ENCODE measurements at regions not wholly inside any gene's neighbourhood (a gene's known extent, or its start where the extent isn't known, plus 50 kb on each side); places are given as distances from the start of the nearest gene placed in this dataset.

- DNase-seq (ENCODE audit: low read depth in 6 of 9, low spot score in 9 of 9): no peak
- WGBS: 95% methylated on average over 22 of the region's 22 CpGs
- Histone ChIP-seq H3K27me3 (ENCODE audit: control insufficient read depth in 2 of 2, insufficient read depth in 1 of 2, low read length in 1 of 2) (no peaks in the 10 kb centered on the region), H3K4me1 (ENCODE audit: control insufficient read depth in 2 of 2, insufficient read depth in 2 of 2, low read length in 2 of 2) (no peaks in the 10 kb centered on the region), H3K9me3 (ENCODE audit: control insufficient read depth in 2 of 2, insufficient read depth in 1 of 2, low read length in 1 of 2) (peaks cover 0 to 5% of the 10 kb centered on the region in 2 donors), H3K4me3 (ENCODE audit: low read length in 2 of 2) (no peak overlapping the region), H3K36me3 (ENCODE audit: control insufficient read depth in 2 of 2, insufficient read depth in 2 of 2, low read length in 1 of 2) (no peaks in the 10 kb centered on the region), H3K27ac (ENCODE audit: low read depth in 1 of 2, low read length in 1 of 2) (no peak overlapping the region)
These were observed 853.2 kb upstream of the INTU start for GRCh38 chr4:126779436-126780166.

GRCh38 chr4:126783191-126783590 lies 849.6 kb upstream of the INTU start:
- Histone ChIP-seq H3K4me1 (ENCODE audit: control insufficient read depth in 2 of 2, insufficient read depth in 2 of 2, low read length in 2 of 2) (no peaks in the 10 kb centered on the region), H3K27me3 (ENCODE audit: control insufficient read depth in 2 of 2, insufficient read depth in 1 of 2, low read length in 1 of 2) (no peaks in the 10 kb centered on the region), H3K4me3 (ENCODE audit: low read length in 2 of 2) (no peak overlapping the region), H3K36me3 (ENCODE audit: control insufficient read depth in 2 of 2, insufficient read depth in 2 of 2, low read length in 1 of 2) (no peaks in the 10 kb centered on the region), H3K9me3 (ENCODE audit: control insufficient read depth in 2 of 2, insufficient read depth in 1 of 2, low read length in 1 of 2) (peaks cover 0 to 5% of the 10 kb centered on the region in 2 donors), H3K27ac (ENCODE audit: low read depth in 1 of 2, low read length in 1 of 2) (no peak overlapping the region)
- WGBS: 87% methylated on average over 2 of the region's 2 CpGs
- no peak for DNase-seq (ENCODE audit: low read depth in 6 of 9, low spot score in 9 of 9)

- H3K27me3 ChIP-seq (ENCODE audit: control insufficient read depth in 2 of 2, insufficient read depth in 1 of 2, low read length in 1 of 2): no peaks in the 10 kb centered on the region
- 89% methylated on average over 2 of the region's 2 CpGs for WGBS
- H3K36me3 ChIP-seq (ENCODE audit: control insufficient read depth in 2 of 2, insufficient read depth in 2 of 2, low read length in 1 of 2): no peaks in the 10 kb centered on the region
- H3K9me3 ChIP-seq (ENCODE audit: control insufficient read depth in 2 of 2, insufficient read depth in 1 of 2, low read length in 1 of 2): peaks cover 0 to under 1% of the 10 kb centered on the region in 2 donors
- H3K27ac ChIP-seq (ENCODE audit: low read depth in 1 of 2, low read length in 1 of 2): no peak overlapping the region
- H3K4me1 ChIP-seq (ENCODE audit: control insufficient read depth in 2 of 2, insufficient read depth in 2 of 2, low read length in 2 of 2): no peaks in the 10 kb centered on the region
- H3K4me3 ChIP-seq (ENCODE audit: low read length in 2 of 2): no peak overlapping the region
- no peak for DNase-seq (ENCODE audit: low read depth in 6 of 9, low spot score in 9 of 9)
These were observed 847.7 kb upstream of the INTU start for GRCh38 chr4:126784966-126785580.

- no peaks in the 10 kb centered on the region for H3K36me3 ChIP-seq (ENCODE audit: control insufficient read depth in 2 of 2, insufficient read depth in 2 of 2, low read length in 1 of 2)
- H3K27me3 ChIP-seq (ENCODE audit: control insufficient read depth in 2 of 2, insufficient read depth in 1 of 2, low read length in 1 of 2): no peaks in the 10 kb centered on the region
- no peak for DNase-seq (ENCODE audit: low read depth in 6 of 9, low spot score in 9 of 9)
- H3K27ac ChIP-seq (ENCODE audit: low read depth in 1 of 2, low read length in 1 of 2): no peak overlapping the region
- 80% methylated on average over 1 of the region's 1 CpG for WGBS
- H3K4me3 ChIP-seq (ENCODE audit: low read length in 2 of 2): no peak overlapping the region
- H3K9me3 ChIP-seq (ENCODE audit: control insufficient read depth in 2 of 2, insufficient read depth in 1 of 2, low read length in 1 of 2): no peaks in the 10 kb centered on the region
- no peaks in the 10 kb centered on the region for H3K4me1 ChIP-seq (ENCODE audit: control insufficient read depth in 2 of 2, insufficient read depth in 2 of 2, low read length in 2 of 2)
These were observed 842.1 kb upstream of the INTU start for GRCh38 chr4:126790633-126791032.

- Histone ChIP-seq H3K4me1 (ENCODE audit: control insufficient read depth in 2 of 2, insufficient read depth in 2 of 2, low read length in 2 of 2) (no peaks in the 10 kb centered on the region), H3K4me3 (ENCODE audit: low read length in 2 of 2) (no peak overlapping the region), H3K27ac (ENCODE audit: low read depth in 1 of 2, low read length in 1 of 2) (no peak overlapping the region), H3K9me3 (ENCODE audit: control insufficient read depth in 2 of 2, insufficient read depth in 1 of 2, low read length in 1 of 2) (no peaks in the 10 kb centered on the region), H3K36me3 (ENCODE audit: control insufficient read depth in 2 of 2, insufficient read depth in 2 of 2, low read length in 1 of 2) (no peaks in the 10 kb centered on the region), H3K27me3 (ENCODE audit: control insufficient read depth in 2 of 2, insufficient read depth in 1 of 2, low read length in 1 of 2) (no peaks in the 10 kb centered on the region)
- WGBS: 99% methylated on average over 2 of the region's 2 CpGs
- DNase-seq (ENCODE audit: low read depth in 6 of 9, low spot score in 9 of 9): no peak
These were observed 838.4 kb upstream of the INTU start for GRCh38 chr4:126794363-126794762.

- Histone ChIP-seq H3K27me3 (ENCODE audit: control insufficient read depth in 2 of 2, insufficient read depth in 1 of 2, low read length in 1 of 2) (no peaks in the 10 kb centered on the region), H3K36me3 (ENCODE audit: control insufficient read depth in 2 of 2, insufficient read depth in 2 of 2, low read length in 1 of 2) (no peaks in the 10 kb centered on the region), H3K4me1 (ENCODE audit: control insufficient read depth in 2 of 2, insufficient read depth in 2 of 2, low read length in 2 of 2) (no peaks in the 10 kb centered on the region), H3K27ac (ENCODE audit: low read depth in 1 of 2, low read length in 1 of 2) (no peak overlapping the region), H3K9me3 (ENCODE audit: control insufficient read depth in 2 of 2, insufficient read depth in 1 of 2, low read length in 1 of 2) (no peaks in the 10 kb centered on the region), H3K4me3 (ENCODE audit: low read length in 2 of 2) (no peak overlapping the region)
- DNase-seq (ENCODE audit: low read depth in 6 of 9, low spot score in 9 of 9): no peak
- WGBS: 87% methylated on average over 1 of the region's 1 CpG
These were observed 834.5 kb upstream of the INTU start for GRCh38 chr4:126798214-126798613.

- Histone ChIP-seq H3K36me3 (ENCODE audit: control insufficient read depth in 2 of 2, insufficient read depth in 2 of 2, low read length in 1 of 2) (no peaks in the 10 kb centered on the region), H3K4me3 (ENCODE audit: low read length in 2 of 2) (no peak overlapping the region), H3K4me1 (ENCODE audit: control insufficient read depth in 2 of 2, insufficient read depth in 2 of 2, low read length in 2 of 2) (no peaks in the 10 kb centered on the region), H3K27ac (ENCODE audit: low read depth in 1 of 2, low read length in 1 of 2) (no peak overlapping the region), H3K27me3 (ENCODE audit: control insufficient read depth in 2 of 2, insufficient read depth in 1 of 2, low read length in 1 of 2) (no peaks in the 10 kb centered on the region), H3K9me3 (ENCODE audit: control insufficient read depth in 2 of 2, insufficient read depth in 1 of 2, low read length in 1 of 2) (no peaks in the 10 kb centered on the region)
- 86% methylated on average over 2 of the region's 2 CpGs for WGBS
- DNase-seq (ENCODE audit: low read depth in 6 of 9, low spot score in 9 of 9): no peak
These were observed 833.3 kb upstream of the INTU start for GRCh38 chr4:126799416-126799815.

GRCh38 chr4:126799971-126800574 lies 832.7 kb upstream of the INTU start:
- Histone ChIP-seq H3K9me3 (ENCODE audit: control insufficient read depth in 2 of 2, insufficient read depth in 1 of 2, low read length in 1 of 2) (no peaks in the 10 kb centered on the region), H3K27ac (ENCODE audit: low read depth in 1 of 2, low read length in 1 of 2) (no peak overlapping the region), H3K27me3 (ENCODE audit: control insufficient read depth in 2 of 2, insufficient read depth in 1 of 2, low read length in 1 of 2) (no peaks in the 10 kb centered on the region), H3K36me3 (ENCODE audit: control insufficient read depth in 2 of 2, insufficient read depth in 2 of 2, low read length in 1 of 2) (no peaks in the 10 kb centered on the region), H3K4me1 (ENCODE audit: control insufficient read depth in 2 of 2, insufficient read depth in 2 of 2, low read length in 2 of 2) (no peaks in the 10 kb centered on the region), H3K4me3 (ENCODE audit: low read length in 2 of 2) (no peak overlapping the region)
- no peak for DNase-seq (ENCODE audit: low read depth in 6 of 9, low spot score in 9 of 9)
- WGBS: 77% methylated on average over 5 of the region's 5 CpGs

- H3K9me3 ChIP-seq (ENCODE audit: control insufficient read depth in 2 of 2, insufficient read depth in 1 of 2, low read length in 1 of 2): no peaks in the 10 kb centered on the region
- H3K27ac ChIP-seq (ENCODE audit: low read depth in 1 of 2, low read length in 1 of 2): no peak overlapping the region
- H3K36me3 ChIP-seq (ENCODE audit: control insufficient read depth in 2 of 2, insufficient read depth in 2 of 2, low read length in 1 of 2): no peaks in the 10 kb centered on the region
- WGBS: 80% methylated on average over 3 of the region's 3 CpGs
- no peak overlapping the region for H3K4me3 ChIP-seq (ENCODE audit: low read length in 2 of 2)
- DNase-seq (ENCODE audit: low read depth in 6 of 9, low spot score in 9 of 9): no peak
- no peaks in the 10 kb centered on the region for H3K27me3 ChIP-seq (ENCODE audit: control insufficient read depth in 2 of 2, insufficient read depth in 1 of 2, low read length in 1 of 2)
- H3K4me1 ChIP-seq (ENCODE audit: control insufficient read depth in 2 of 2, insufficient read depth in 2 of 2, low read length in 2 of 2): no peaks in the 10 kb centered on the region
These were observed 832.1 kb upstream of the INTU start for GRCh38 chr4:126800575-126801141.
